Left ventricle myocardium inferior (tissue), 1 donor: ENCODE measurements at regions not wholly inside any gene's neighbourhood (a gene's known extent, or its start where the extent isn't known, plus 50 kb on each side); places are given as distances from the start of the nearest gene placed in this dataset.

Experiments
- DNase-seq: peaks from one replicate; pipeline ENCODE4 v3.0.0-alpha.2; 2020
- H3K27ac ChIP-seq: fragments of 200-600 bp; replicated peaks from 2 replicates; pipeline ENCODE4 v1.8.0; 2021
- H3K27me3 ChIP-seq: fragments of 200-600 bp; 2 replicates; pipeline ENCODE4 v1.8.0; 2021; ENCODE audit warnings: low read depth
- H3K36me3 ChIP-seq: fragments of 200-600 bp; 2 replicates; pipeline ENCODE4 v1.8.0; 2021
- H3K4me1 ChIP-seq: fragments of 200-600 bp; 2 replicates; pipeline ENCODE4 v1.8.0; 2021
- H3K4me3 ChIP-seq: fragments of 200-600 bp; 2 replicates; pipeline ENCODE4 v1.8.0; 2021; ENCODE audit warnings: mild to moderate bottlenecking, moderate library complexity
- H3K9me3 ChIP-seq: fragments of 200-600 bp; replicated peaks from 2 replicates; pipeline ENCODE4 v1.8.0; 2021
- intact Hi-C: fragments of 100-400 bp; cut with micrococcal nuclease; formaldehyde crosslinking; loops from one replicate; pipeline ENCODE4 v1.11.0; 2022
- TF ChIP-seq, protein P1 (sequence below): fragments of 200-600 bp; IDR thresholded peaks from 2 replicates; pipeline ENCODE4 v1.8.0; 2021; ENCODE audit warnings: antibody characterized with exemption, mild to moderate bottlenecking, borderline replicate concordance
- donor health status: DM: no; HTN: yes; CAD: no; lungs with severe emphysema.

DNA sequence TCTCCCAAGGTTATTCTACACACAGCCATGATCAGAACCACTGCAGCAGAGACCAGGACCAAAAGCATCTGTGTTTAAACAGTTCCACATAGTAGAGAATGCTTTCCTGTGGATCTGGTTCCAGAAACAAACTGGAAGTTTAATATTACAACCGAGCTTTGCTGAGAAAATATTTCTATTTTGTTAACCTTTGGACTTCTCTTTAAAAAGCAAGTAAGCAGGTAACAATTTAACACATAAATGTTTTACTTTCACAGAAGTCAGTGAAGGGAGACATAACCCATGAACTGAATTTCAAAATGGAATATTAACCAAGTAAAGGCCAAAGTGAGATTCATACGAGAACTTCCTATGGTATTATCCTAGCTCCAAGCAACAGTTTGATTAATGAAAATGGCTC lies 98.6 kb upstream of the PHYHIPL start:
- H3K9me3 ChIP-seq, result no peaks in the 10 kb centered on the region
- no peaks in the 10 kb centered on the region for H3K27me3 ChIP-seq
- no peak for DNase-seq
- TF ChIP-seq, protein P1, sequence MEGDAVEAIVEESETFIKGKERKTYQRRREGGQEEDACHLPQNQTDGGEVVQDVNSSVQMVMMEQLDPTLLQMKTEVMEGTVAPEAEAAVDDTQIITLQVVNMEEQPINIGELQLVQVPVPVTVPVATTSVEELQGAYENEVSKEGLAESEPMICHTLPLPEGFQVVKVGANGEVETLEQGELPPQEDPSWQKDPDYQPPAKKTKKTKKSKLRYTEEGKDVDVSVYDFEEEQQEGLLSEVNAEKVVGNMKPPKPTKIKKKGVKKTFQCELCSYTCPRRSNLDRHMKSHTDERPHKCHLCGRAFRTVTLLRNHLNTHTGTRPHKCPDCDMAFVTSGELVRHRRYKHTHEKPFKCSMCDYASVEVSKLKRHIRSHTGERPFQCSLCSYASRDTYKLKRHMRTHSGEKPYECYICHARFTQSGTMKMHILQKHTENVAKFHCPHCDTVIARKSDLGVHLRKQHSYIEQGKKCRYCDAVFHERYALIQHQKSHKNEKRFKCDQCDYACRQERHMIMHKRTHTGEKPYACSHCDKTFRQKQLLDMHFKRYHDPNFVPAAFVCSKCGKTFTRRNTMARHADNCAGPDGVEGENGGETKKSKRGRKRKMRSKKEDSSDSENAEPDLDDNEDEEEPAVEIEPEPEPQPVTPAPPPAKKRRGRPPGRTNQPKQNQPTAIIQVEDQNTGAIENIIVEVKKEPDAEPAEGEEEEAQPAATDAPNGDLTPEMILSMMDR, result no peak
- H3K4me1 ChIP-seq, result no peaks in the 10 kb centered on the region
- H3K27ac ChIP-seq, result peak overlapping the region; percentile 52
- no peak overlapping the region for H3K4me3 ChIP-seq
- intact Hi-C loops, result no loop called here
- no peaks in the 10 kb centered on the region for H3K36me3 ChIP-seq

- intact Hi-C loops, result no loop called here
- TF ChIP-seq, protein P1, result no peak
- Histone ChIP-seq H3K27me3 (no peaks in the 10 kb centered on the region), H3K27ac (peak overlapping the region; percentile 52), H3K4me3 (no peak overlapping the region), H3K4me1 (no peaks in the 10 kb centered on the region), H3K36me3 (no peaks in the 10 kb centered on the region), H3K9me3 (no peaks in the 10 kb centered on the region)
- DNase-seq, result no peak
Measured at GRCh38 chr10:59078978-59079377, 97.5 kb upstream of the PHYHIPL start.

- intact Hi-C loops, result no loop called here
- H3K4me1 ChIP-seq, result no peaks in the 10 kb centered on the region
- no peaks in the 10 kb centered on the region for H3K9me3 ChIP-seq
- H3K27ac ChIP-seq, result peak overlapping the region; percentile 52
- DNase-seq, result no peak
- H3K27me3 ChIP-seq, result no peaks in the 10 kb centered on the region
- TF ChIP-seq, protein P1, result no peak
- no peaks in the 10 kb centered on the region for H3K36me3 ChIP-seq
- no peak overlapping the region for H3K4me3 ChIP-seq
Measured at GRCh38 chr10:59079386-59080226, 96.8 kb upstream of the PHYHIPL start.

DNA sequence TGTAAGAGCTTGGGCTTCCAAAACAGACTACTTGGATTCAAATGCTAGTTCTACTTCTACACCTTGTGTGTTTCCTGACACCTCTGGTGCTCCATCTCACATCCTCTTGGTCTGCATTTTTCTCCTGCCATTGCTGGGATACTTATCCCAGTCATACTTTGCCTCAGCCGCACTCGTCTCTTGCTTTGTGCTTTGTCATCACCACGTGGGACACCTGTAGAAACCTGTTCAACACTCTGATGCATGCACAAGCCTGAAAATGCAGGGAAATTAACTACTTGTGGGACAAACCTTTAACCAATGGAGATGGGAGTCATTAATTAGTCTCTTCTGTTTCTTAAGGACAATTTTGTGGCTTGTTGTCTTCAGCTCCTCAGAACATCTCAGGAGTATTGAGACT lies 94.2 kb upstream of the PHYHIPL start:
- Histone ChIP-seq H3K4me3 (no peak overlapping the region), H3K36me3 (no peaks in the 10 kb centered on the region), H3K27ac (no peak overlapping the region), H3K27me3 (no peaks in the 10 kb centered on the region), H3K9me3 (no peaks in the 10 kb centered on the region), H3K4me1 (no peaks in the 10 kb centered on the region)
- TF ChIP-seq, protein P1, result no peak
- no peak for DNase-seq
- intact Hi-C loops, result no loop called here

DNA sequence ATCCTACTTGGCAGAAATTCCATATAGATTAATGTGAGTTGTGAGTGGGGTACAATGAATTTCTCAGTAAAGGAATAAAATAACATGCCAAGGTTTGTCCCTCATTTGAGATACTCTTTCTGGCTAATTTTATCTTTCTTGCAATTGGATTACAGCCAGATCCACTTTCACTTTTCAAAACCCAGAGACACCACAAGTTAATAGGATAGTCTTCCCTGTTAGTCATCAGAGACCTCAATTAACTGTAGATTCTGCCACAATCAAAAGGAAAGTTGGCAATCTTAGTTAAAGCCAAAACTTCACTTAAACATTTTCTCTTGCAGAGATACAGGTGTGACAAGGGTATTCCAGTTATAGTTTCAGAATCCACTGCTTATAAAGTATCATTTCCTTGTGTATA lies 91.4 kb upstream of the PHYHIPL start:
- Histone ChIP-seq H3K27ac (no peak overlapping the region), H3K27me3 (no peaks in the 10 kb centered on the region), H3K4me1 (no peaks in the 10 kb centered on the region), H3K4me3 (no peak overlapping the region), H3K9me3 (no peaks in the 10 kb centered on the region), H3K36me3 (no peaks in the 10 kb centered on the region)
- intact Hi-C loops, result no loop called here
- TF ChIP-seq, protein P1, result no peak
- no peak for DNase-seq
